Activated CD8-positive, alpha-beta T cell treated with anti-CD3 and anti-CD28 coated beads for 36 hours (primary cell): ENCODE measurements at regions not wholly inside any gene's neighbourhood (a gene's known extent, or its start where the extent isn't known, plus 50 kb on each side); places are given as distances from the start of the nearest gene placed in this dataset.

Source experiments
- ATAC-seq: fragments of 200-7000 bp; cut with Tn5 transposase; one replicate; pipeline ENCODE4 v1.10.0; 2021; ENCODE audit warnings: mild to moderate bottlenecking, moderate library complexity
- CTCF ChIA-PET: fragments of 350-600 bp; sonication (Branson Sonifier 250); formaldehyde crosslinking; loops from one replicate; lab custom pipeline; 2021; ENCODE audit warnings: antibody characterized with exemption; lab: Charles Lee
- POLR2A ChIA-PET: fragments of 350-600 bp; sonication (Branson Sonifier 250); formaldehyde crosslinking; loops from one replicate; lab custom pipeline; 2021; ENCODE audit warnings: antibody characterized with exemption; lab: Charles Lee
- DNase-seq: peaks from one replicate; pipeline ENCODE4 v3.0.0-alpha.2; 2020
- H3K27ac Mint-ChIP-seq: one replicate; pipeline ENCODE4 v1.8.0; 2021; ENCODE audit warnings: mild to moderate bottlenecking, mixed read lengths
- H3K27me3 Mint-ChIP-seq: one replicate; pipeline ENCODE4 v1.8.0; 2021; ENCODE audit warnings: mixed read lengths
- H3K36me3 Mint-ChIP-seq: one replicate; pipeline ENCODE4 v1.8.0; 2021; ENCODE audit warnings: low read depth, mixed read lengths
- H3K4me1 Mint-ChIP-seq: one replicate; pipeline ENCODE4 v1.8.0; 2021; ENCODE audit warnings: low read depth, mixed read lengths
- H3K4me3 Mint-ChIP-seq: one replicate; pipeline ENCODE4 v1.8.0; 2021; ENCODE audit warnings: mild to moderate bottlenecking, moderate library complexity, mixed read lengths
- H3K9me3 Mint-ChIP-seq: one replicate; pipeline ENCODE4 v1.8.0; 2021; ENCODE audit warnings: mixed read lengths
- intact Hi-C: fragments of 100-400 bp; cut with micrococcal nuclease; formaldehyde crosslinking; loops from one replicate; pipeline ENCODE4 v1.10.0; 2022
- TF ChIP-seq, protein P1 (sequence below): fragments of 200-600 bp; IDR thresholded peaks from one replicate; pipeline ENCODE4 v1.8.0; 2022; ENCODE audit warnings: antibody characterized with exemption, mild to moderate bottlenecking

DNA sequence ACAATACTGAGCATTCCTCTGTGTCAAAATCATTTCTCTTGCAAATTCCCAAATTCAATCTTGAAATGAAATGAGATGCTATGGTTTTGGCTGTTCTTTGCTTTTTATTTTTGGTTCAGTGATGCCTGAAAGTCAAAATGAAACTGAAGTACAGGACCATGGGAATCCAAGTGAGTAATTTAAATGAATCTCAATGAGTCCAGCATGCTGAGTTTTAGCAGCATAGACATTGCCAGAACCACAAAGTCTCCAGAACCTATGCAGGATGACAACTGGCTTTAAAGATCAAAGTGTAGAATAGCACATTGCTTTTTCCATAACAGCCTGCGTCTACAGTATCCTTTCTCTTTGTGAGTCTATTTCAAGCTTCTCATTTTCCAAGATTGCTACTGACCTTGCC, 1050.7 kb upstream of the PIK3C3 start:
- CTCF ChIA-PET: no interaction called here
- Mint-ChIP-seq H3K27ac (no peak overlapping the region), H3K4me1 (no peaks in the 10 kb centered on the region), H3K27me3 (no peaks in the 10 kb centered on the region), H3K36me3 (no peaks in the 10 kb centered on the region), H3K9me3 (no peaks in the 10 kb centered on the region), H3K4me3 (no peak overlapping the region)
- intact Hi-C loops: no loop called here
- ATAC-seq: no peak
- no peak for DNase-seq
- TF ChIP-seq, protein P1, sequence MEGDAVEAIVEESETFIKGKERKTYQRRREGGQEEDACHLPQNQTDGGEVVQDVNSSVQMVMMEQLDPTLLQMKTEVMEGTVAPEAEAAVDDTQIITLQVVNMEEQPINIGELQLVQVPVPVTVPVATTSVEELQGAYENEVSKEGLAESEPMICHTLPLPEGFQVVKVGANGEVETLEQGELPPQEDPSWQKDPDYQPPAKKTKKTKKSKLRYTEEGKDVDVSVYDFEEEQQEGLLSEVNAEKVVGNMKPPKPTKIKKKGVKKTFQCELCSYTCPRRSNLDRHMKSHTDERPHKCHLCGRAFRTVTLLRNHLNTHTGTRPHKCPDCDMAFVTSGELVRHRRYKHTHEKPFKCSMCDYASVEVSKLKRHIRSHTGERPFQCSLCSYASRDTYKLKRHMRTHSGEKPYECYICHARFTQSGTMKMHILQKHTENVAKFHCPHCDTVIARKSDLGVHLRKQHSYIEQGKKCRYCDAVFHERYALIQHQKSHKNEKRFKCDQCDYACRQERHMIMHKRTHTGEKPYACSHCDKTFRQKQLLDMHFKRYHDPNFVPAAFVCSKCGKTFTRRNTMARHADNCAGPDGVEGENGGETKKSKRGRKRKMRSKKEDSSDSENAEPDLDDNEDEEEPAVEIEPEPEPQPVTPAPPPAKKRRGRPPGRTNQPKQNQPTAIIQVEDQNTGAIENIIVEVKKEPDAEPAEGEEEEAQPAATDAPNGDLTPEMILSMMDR: no peak
- POLR2A ChIA-PET: no interaction called here

DNA sequence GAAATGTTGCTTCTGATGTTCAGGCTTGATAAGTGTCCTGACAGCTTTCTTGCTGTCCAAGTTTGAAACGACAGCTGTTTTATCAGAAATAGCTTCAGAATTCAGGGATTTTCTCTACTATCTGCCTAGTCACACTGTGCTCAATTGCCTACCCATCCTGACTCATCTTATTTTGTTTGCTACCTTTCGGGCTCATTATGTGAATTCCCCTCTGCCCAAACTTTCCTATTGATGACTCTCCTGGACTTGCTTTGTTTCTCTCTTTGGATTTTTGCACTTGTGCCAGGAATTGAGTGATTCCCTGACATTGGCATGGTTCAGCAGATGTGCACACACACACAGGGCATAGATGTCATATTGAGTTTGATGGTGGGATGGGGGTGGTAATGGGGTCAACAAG, 1052.6 kb upstream of the PIK3C3 start:
- intact Hi-C loops: no loop called here
- H3K4me3 Mint-ChIP-seq: no peak overlapping the region
- TF ChIP-seq, protein P1: no peak
- ChIA-PET CTCF (no interaction called here), POLR2A (no interaction called here)
- no peaks in the 10 kb centered on the region for H3K4me1 Mint-ChIP-seq
- peaks cover under 1% of the 10 kb centered on the region for H3K9me3 Mint-ChIP-seq
- H3K36me3 Mint-ChIP-seq: no peaks in the 10 kb centered on the region
- no peak overlapping the region for H3K27ac Mint-ChIP-seq
- no peaks in the 10 kb centered on the region for H3K27me3 Mint-ChIP-seq
- no peak for DNase-seq
- no peak for ATAC-seq

DNA sequence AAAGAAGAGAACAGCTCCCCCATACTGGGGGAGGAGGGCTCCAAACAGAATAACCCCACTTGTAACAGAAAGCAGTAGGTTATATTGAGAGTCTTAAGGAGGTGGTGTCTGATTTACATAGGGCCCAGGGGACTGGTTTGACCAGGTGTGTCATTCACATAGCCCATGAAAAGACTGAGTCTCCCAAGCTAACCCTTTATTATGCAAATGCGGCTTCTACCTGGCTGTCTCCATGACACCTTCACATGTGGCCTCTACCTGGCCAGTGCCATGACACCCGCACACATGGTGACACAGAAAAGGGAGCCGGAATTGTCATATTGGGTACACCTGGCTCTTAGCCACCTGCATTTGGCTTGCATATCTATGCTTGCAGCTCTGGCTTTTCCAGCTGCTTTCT, 1057.2 kb upstream of the PIK3C3 start:
- POLR2A ChIA-PET: no interaction called here
- H3K4me3 Mint-ChIP-seq: no peak overlapping the region
- no peaks in the 10 kb centered on the region for H3K36me3 Mint-ChIP-seq
- H3K27me3 Mint-ChIP-seq: no peaks in the 10 kb centered on the region
- no peak overlapping the region for H3K27ac Mint-ChIP-seq
- TF ChIP-seq, protein P1: no peak
- peaks cover 8% of the 10 kb centered on the region for H3K9me3 Mint-ChIP-seq
- CTCF ChIA-PET: no interaction called here
- intact Hi-C loops: no loop called here
- no peak for ATAC-seq
- no peak for DNase-seq
- H3K4me1 Mint-ChIP-seq: no peaks in the 10 kb centered on the region

DNA sequence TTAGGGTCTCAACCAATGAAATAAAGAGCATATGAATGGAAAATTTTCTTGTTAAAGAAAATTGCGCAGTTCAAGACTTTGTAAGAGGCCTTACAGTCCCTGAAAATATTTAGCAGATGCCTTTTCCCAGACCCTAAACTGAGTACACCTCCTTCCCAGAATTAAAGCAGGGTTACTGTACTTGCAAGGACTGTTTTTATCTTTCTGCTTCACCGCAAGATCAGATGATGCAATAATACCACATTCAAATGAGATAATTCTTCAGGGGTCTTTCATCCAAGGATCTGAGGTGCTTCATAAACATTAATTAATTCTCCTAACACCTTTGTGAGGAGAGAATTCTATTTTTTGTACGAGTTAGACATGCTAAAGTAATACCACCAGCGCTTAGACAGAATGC, 1071.8 kb upstream of the PIK3C3 start:
- Mint-ChIP-seq H3K27ac (no peak overlapping the region), H3K4me3 (no peak overlapping the region), H3K36me3 (no peaks in the 10 kb centered on the region), H3K27me3 (no peaks in the 10 kb centered on the region), H3K9me3 (peaks cover 12% of the 10 kb centered on the region), H3K4me1 (no peaks in the 10 kb centered on the region)
- ChIA-PET CTCF (no interaction called here), POLR2A (no interaction called here)
- DNase-seq: no peak
- TF ChIP-seq, protein P1: no peak
- intact Hi-C loops: no loop called here
- ATAC-seq: no peak

DNA sequence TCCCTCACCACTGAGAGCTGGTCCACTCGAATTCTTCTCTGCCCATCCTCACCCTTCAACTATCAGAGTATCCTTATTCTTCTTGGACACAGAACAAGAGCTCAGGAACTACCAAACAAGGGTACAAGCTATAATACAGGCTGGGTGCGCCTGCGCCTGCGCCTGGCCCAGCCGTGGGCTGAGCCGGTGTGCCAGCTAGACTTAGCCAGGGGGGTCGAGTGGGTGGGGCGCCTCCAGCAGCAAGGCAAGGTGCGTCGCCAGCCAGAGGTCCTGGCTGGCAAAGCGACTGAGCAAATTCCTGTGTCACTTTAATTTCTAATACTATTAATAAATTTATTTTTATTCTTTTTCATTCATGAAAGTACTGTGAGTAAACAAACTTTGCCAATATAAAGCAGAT, 1072.6 kb upstream of the PIK3C3 start:
- Mint-ChIP-seq H3K27me3 (no peaks in the 10 kb centered on the region), H3K4me1 (no peaks in the 10 kb centered on the region), H3K9me3 (peaks cover 12% of the 10 kb centered on the region), H3K27ac (no peak overlapping the region), H3K36me3 (no peaks in the 10 kb centered on the region), H3K4me3 (no peak overlapping the region)
- no peak for ATAC-seq
- intact Hi-C loops: no loop called here
- POLR2A ChIA-PET: no interaction called here
- TF ChIP-seq, protein P1: no peak
- CTCF ChIA-PET: no interaction called here
- no peak for DNase-seq
